GM11168 (cell line): ENCODE measurements at regions not wholly inside any gene's neighbourhood (a gene's known extent, or its start where the extent isn't known, plus 50 kb on each side); places are given as distances from the start of the nearest gene placed in this dataset.
"Not testable (repeated sequence)": the region's sequence is repeated elsewhere in the genome, so short reads cannot be mapped to it uniquely, and the experiment has no call there.

Source experiments
- in situ Hi-C: fragments of 300-500 bp; cut with MboI; formaldehyde crosslinking; loops from one replicate; pipeline ENCODE4 v1.12.0; 2022; ENCODE audit warnings: low sequenced_read_pairs; ENCODE audit not compliant: unreplicated experiment

- in situ Hi-C loops: no loop called here
Measured at GRCh38 chr4:28105271-28105859, 1244.7 kb downstream of the STIM2 start.

GRCh38 chr4:28106155-28106554, 1245.5 kb downstream of the STIM2 start:
- in situ Hi-C loops: no loop called here

DNA sequence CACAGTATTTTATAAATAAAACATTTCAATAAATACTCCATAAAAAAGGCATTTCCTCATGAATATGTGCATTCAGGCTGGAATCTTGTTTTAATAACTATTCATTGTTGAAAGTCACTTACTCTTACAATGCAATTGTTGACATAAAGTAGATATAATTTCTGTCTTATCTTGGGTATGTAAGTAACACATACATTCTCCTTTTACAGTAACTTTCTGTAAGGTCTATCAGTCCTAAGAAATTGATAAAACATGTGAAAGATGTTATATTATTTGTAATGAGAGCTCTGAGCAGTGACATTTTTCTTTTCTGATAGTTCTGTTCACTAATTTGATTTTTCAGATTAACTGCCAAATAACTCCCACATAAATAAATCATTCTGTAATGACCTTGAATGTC, 1249.2 kb downstream of the STIM2 start:
- in situ Hi-C loops: no loop called here

DNA sequence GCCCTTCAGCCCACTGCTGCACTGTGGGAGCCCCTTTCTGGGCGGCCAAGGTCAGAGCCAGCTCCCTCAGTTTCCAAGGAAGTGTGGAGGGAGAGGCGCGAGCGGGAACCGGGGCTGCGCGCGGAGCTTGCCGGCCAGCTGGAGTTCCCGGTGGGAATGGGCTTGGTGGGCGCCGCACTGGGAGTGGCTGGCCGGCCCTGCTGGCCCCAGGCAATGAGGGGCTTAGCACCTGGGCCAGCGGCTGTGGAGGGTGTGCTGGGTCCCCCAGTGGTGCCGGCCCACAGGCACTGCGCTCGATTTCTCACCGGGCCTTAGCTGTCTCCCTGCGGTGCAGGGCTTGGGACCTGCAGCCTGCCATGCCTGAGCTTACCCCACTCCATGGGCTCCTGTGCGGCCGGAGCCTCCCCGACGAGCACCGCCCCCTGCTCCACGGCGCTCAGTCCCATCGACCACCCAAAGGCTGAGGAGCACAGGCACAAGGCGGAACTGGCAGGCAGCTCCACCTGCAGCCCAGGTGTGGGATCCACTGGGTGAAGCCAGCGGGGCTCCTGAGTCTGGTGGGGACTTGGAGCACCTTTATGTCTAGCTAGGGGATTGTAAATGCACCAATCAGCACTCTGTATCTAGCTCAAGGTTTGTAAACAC, 1252.2 kb downstream of the STIM2 start:
- in situ Hi-C loops: not testable (repeated sequence)

DNA sequence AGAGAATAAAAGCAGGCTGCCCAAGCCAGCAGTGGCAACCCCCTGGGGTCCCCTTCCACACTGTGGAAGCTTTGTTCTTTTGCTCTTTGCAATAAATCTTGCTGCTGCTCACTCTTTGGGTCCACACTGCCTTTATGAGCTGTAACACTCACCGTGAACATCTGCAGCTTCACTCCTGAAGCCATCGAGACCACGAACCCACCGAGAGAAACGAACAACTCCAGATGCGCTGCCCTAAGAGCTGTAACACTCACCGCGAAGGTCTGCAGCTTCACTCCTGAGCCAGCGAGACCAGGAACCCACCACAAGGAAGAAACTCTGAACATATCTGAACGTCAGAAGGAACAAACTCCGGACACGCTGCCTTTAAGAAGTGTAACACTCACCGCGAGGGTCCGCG, 1252.9 kb downstream of the STIM2 start:
- in situ Hi-C loops: not testable (repeated sequence)

- in situ Hi-C loops: not testable (repeated sequence)
Measured at GRCh38 chr4:28116526-28117083, 1256.0 kb downstream of the STIM2 start.

DNA sequence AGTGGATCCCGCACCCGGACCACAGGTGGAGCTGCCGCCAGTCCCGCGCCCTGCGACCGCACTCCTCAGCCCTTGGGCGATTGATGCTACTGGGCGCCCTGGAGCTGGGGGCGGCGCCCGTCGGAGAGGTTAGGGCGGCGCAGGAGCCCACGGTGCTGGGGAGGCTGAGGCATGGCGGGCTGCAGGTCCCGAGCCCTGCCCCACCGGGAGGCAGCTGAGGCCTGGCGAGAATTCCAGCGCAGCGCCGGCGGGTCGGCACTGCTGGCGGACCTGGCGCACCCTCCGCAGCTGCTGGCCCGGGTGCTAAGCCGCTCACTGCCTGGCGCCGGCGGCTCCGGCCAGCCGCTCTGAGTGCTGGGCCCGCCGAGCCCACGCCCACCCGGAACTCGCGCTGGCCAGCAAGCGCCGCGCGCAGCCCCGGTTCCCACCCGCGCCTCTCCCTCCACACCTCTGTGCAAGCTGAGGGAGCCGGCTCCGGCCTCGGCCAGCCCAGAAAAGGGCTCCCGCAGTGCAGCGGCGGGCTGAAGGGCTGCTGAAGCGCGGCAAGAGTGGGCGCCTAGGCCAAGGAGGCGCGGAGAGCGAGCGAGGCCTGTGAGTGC, 1256.5 kb downstream of the STIM2 start:
- in situ Hi-C loops: no loop called here

DNA sequence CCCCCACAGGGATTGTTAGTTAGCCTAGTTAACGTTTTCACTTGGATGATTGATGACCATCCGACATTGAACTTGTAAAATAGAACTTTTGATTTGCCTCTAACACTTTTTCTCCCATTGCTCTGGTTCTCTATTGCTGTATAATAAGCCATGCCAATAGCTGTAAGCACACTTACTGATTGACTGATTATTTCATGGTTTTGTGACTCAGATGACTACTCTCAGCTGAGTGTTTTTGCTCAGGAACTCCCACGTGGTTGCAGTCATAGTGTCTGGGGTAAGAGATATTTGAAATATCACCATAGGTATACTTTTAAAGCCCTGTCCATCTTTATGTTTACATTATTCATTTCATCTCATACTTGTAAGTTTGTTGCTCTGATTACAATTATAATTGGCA, 1285.5 kb downstream of the STIM2 start:
- in situ Hi-C loops: no loop called here

DNA sequence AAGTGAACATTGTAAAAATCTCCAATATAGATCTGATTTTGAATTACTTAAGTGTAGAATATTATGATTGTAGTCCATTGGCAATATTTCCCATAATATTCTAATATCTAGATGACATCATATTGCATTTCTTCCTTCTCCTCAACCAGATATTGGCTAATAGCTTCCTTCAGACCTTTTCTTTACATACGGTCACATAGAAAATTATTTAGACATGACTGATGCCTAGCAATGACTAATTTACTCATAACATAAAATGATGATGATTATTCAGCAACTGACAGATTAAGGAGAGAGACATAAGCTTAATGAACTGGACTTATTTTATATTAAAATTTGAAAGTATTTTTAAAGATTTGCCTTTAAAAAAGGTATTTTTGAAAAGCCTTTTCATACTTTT, 1287.6 kb downstream of the STIM2 start:
- in situ Hi-C loops: no loop called here

GRCh38 chr4:28149762-28150161, 1289.1 kb downstream of the STIM2 start:
- in situ Hi-C loops: no loop called here

DNA sequence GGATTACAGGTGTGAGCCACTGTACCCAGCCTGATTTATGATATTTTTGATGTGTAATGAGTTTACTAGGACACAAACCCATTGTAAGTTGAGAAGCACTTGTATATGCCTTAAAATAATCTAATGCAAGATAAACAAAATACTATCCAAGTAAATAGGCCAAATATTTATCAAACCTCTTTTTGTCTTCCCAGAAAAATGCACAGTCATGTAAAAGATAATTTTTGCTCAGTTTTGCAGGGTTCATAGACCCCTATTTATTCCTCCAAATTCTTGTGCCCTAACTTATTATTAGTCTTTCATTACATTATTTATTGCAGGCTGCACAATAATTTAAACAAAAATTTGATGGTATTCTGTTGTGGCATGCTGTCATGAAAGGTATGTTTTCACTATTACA, 1290.7 kb downstream of the STIM2 start:
- in situ Hi-C loops: no loop called here

DNA sequence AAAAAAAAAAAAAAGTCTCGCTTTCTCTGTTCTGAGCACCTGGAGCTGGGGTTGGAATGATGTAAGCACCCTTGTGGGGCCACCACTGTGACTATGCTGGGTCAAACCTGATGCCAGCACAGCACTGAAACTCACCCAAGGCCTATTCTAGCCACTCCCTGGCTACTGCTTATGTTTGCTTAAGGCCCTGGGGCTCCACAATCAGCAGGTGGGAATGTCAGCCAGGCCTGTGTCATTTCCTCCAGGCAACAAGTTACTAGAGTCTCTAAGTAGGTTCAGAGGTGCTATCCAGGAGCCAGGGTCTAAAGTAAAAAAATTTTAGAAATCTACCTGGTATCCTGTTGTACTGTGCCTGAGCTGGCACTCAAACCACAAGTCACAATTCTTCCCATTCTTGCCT, 1306.8 kb downstream of the STIM2 start:
- in situ Hi-C loops: no loop called here

- in situ Hi-C loops: no loop called here
Measured at GRCh38 chr4:28176942-28177341, 1316.3 kb downstream of the STIM2 start.

DNA sequence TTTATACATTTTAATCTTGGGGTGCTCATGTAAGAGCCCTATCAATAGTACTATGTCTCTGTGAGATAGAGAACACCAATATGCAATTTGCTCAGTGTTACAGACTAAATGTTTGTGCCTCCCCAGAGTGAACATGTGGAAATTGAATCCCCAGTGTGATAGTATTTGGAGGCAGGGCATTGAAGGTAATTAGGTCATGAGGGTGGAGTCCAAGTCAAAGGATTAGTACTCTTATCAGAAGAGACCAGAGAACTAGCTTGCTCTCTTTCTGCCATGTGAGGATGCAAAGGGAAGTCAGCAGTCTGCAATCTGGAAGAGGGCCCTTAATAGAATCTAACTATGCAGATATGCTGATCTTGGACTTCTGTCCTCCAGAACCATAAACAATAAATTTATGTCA, 1317.0 kb downstream of the STIM2 start:
- in situ Hi-C loops: no loop called here

- in situ Hi-C loops: no loop called here
Measured at GRCh38 chr4:28179126-28179525, 1318.5 kb downstream of the STIM2 start.

- in situ Hi-C loops: no loop called here
Measured at GRCh38 chr4:28209371-28209924, 1348.8 kb downstream of the STIM2 start.

DNA sequence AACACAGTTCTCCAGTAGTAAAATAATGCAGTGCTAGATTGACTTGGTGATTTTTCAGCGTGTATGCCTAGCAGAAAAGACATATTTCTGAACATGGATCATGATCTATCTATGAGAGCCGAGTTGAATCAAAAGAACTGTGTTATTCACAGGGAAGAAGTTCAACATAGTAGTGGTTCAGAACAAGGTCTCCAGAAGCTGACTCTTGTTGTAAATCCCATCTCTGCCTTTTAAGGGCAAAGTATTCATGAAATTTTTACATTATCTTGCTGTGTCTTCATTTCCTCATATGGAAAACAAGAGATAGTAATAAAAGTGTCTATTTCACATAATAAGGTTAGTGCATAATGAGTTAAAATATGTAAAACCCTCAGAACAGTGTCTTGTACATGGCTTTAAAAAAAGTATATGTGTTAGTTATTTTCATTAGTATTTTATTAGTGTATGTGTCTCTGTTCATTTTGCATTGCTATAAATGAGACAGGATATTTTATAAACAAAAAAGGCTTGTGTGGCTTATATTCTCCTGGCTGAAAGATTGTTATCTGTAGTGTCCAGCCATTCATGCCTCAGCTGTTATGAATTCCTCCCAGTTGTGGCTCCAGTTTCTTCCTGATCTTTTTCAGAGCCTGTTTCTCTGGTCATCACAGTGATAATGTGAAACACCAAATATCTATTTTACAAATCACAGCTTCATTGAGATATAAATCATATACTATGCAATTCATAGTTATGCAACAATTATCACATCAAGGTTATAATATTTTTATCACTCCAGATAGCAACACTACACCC, 1351.2 kb downstream of the STIM2 start:
- in situ Hi-C loops: no loop called here

- in situ Hi-C loops: no loop called here
Measured at GRCh38 chr4:28221536-28221935, 1360.9 kb downstream of the STIM2 start.

DNA sequence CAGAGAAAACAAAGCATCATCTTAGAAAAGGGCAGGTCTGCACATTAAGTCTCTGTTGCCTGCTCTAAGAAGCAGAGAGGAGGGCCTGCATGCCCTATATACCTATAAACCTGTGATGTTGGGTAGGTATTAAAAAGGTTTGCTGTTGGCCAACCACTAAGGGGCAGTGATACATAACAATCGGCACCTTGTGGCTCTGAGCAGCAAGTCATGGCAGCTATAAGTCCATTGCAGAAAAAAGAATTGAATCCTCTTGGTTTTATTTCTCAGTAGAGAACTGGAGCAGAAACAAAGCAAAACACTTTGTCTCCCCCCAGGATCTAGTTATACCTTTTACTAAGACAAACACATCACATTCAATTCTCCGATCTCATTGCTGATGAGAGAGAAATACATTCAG, 1364.4 kb downstream of the STIM2 start:
- in situ Hi-C loops: no loop called here

DNA sequence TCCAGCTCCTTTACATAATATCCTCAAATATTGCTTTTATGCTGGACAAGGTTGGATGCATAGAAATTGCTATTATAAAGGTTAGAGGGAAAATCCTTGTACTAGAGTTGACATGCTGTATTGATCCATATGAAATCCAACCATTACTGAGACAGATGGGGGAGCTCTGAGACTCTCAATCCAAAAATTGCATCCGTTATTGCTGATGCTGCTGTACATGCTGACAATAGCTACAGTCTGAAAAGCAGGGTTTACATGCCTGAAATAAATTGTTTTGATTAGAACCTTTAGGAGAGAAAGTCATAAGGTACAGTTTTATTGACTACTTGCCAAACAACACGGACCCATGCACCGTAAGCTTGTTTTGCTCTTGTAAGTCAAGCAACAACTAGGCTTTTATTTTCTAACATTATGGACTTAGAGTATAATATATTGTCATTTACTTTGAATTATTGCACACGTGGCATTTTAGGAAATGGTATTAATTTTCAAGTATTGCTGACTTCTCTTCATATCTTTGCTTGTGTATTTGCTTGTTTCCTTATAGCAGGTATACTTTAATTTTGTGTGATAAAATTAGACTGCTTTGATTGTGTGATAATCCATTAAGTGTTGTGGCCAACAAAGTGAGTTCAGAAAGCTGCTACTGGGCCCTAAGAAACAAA, 1365.2 kb downstream of the STIM2 start:
- in situ Hi-C loops: no loop called here
